ENCODE measurements at regions not wholly inside any gene's neighbourhood (a gene's known extent, or its start where the extent isn't known, plus 50 kb on each side); places are given as distances from the start of the nearest gene placed in this dataset.

GRCh38 chr5:71825992-71826391 is 106.9 kb downstream of the CARTPT start:
- no peak for DNase-seq

GRCh38 chr5:71828291-71829040 is 109.4 kb downstream of the CARTPT start:
- no peak for DNase-seq

- no peak for DNase-seq
Measured at GRCh38 chr5:71829206-71829605, 110.1 kb downstream of the CARTPT start.

GRCh38 chr5:71830681-71831539 is 111.8 kb downstream of the CARTPT start:
- no peak for DNase-seq

- no peak for DNase-seq
Measured at GRCh38 chr5:71832812-71833715, 114.0 kb downstream of the CARTPT start.

- DNase-seq = no peak
Measured at GRCh38 chr5:71834601-71835000, 115.5 kb downstream of the CARTPT start.

GRCh38 chr5:71836084-71836483 is 117.0 kb downstream of the CARTPT start:
- DNase-seq = no peak

- no peak for DNase-seq
Measured at GRCh38 chr5:71836559-71837112, 117.6 kb downstream of the CARTPT start.

- DNase-seq = no peak
Measured at GRCh38 chr5:71838286-71838685, 119.2 kb downstream of the CARTPT start.

- DNase-seq = no peak
Measured at GRCh38 chr5:71839096-71839884, 120.2 kb downstream of the CARTPT start.

- DNase-seq = no peak
Measured at GRCh38 chr5:71841107-71841506, 122.0 kb downstream of the CARTPT start.

GRCh38 chr5:71843111-71843510 is 124.0 kb downstream of the CARTPT start:
- DNase-seq = no peak

- no peak for DNase-seq
Measured at GRCh38 chr5:71844862-71845261, 125.8 kb downstream of the CARTPT start.

GRCh38 chr5:71859515-71859914 is 140.4 kb downstream of the CARTPT start:
- no peak for DNase-seq

- DNase-seq = no peak
Measured at GRCh38 chr5:71860048-71860447, 141.0 kb downstream of the CARTPT start.

GRCh38 chr5:71861682-71862081 is 142.6 kb downstream of the CARTPT start:
- no peak for DNase-seq

- DNase-seq = no peak
Measured at GRCh38 chr5:71862087-71862486, 143.0 kb downstream of the CARTPT start.

- no peak for DNase-seq
Measured at GRCh38 chr5:71862507-71863060, 143.5 kb downstream of the CARTPT start.

- no peak for DNase-seq
Measured at GRCh38 chr5:71864730-71865601, 145.9 kb downstream of the CARTPT start.

- DNase-seq = no peak
Measured at GRCh38 chr5:71865665-71866320, 146.7 kb downstream of the CARTPT start.

Data from activated CD4-positive, alpha-beta T cell treated with anti-CD3 and anti-CD28 coated beads for 48 hours (primary cell).